Right lobe of liver (tissue), 6 donors: ENCODE measurements at regions not wholly inside any gene's neighbourhood (a gene's known extent, or its start where the extent isn't known, plus 50 kb on each side); places are given as distances from the start of the nearest gene placed in this dataset.

ENCODE experiments used
- ATAC-seq, 4 donors: fragments of 200-7000 bp; cut with Tn5 transposase; one replicate each; pipeline ENCODE4 v1.9.1; 2020; ENCODE audit warnings: mild to moderate bottlenecking in 4 of 4, moderate library complexity in 4 of 4
- DNase-seq, 3 donors: peaks; one replicate each; pipeline ENCODE4 v3.0.0-alpha.2; 2020
- H3K27ac ChIP-seq, 3 donors: fragments of 200-600 bp; one replicate each; pipeline ENCODE4 v1.8.0; 2022
- H3K27me3 ChIP-seq, 2 donors: fragments of 200-600 bp; one replicate each; pipeline ENCODE4 v1.8.0; 2022
- H3K36me3 ChIP-seq, 4 donors: fragments of 200-600 bp; sonication (generic) in 1 of 4; one replicate each; pipeline versions ENCODE4 v1.5.1 to v1.8.0; 2017 to 2022; ENCODE audit warnings: control low read depth in 1 of 4
- H3K4me1 ChIP-seq, 4 donors: fragments of 200-600 bp; sonication (generic) in 1 of 4; one replicate each; pipeline versions ENCODE4 v1.5.1 to v1.8.0; 2017 to 2022; ENCODE audit warnings: control low read depth in 1 of 4
- H3K4me3 ChIP-seq, 3 donors: fragments of 200-600 bp; one replicate each; pipeline ENCODE4 v1.8.0; 2022
- H3K9me3 ChIP-seq, 4 donors: fragments of 200-600 bp; sonication (generic) in 1 of 4; one replicate each; pipeline versions ENCODE4 v1.5.1 to v1.8.0; 2017 to 2022; ENCODE audit warnings: control low read depth in 1 of 4
- POLR2A ChIP-seq: fragments of 450-650 bp; IDR thresholded peaks from one replicate; pipeline ENCODE4 v1.6.1; 2017; ENCODE audit warnings: antibody characterized with exemption, mild to moderate bottlenecking
- WGBS: methylation state at CpG from one replicate; pipeline ENCODE4 v1.1.6; 2018; ENCODE audit warnings: low coverage, low lambda C conversion rate; ENCODE audit not compliant: insufficient coverage; ENCODE audit errors: missing lambda C conversion rate; 5-methylcytosine and 5-hydroxymethylcytosine counted together
- intact Hi-C, 2 donors: fragments of 100-400 bp; cut with DNase I; formaldehyde crosslinking; loops; one replicate each; pipeline versions ENCODE4 v1.11.2 to v1.14.1; 2022
- TF ChIP-seq, protein P1 (sequence below), 4 donors: fragments of 200-600 bp in 3 of 4; fragments of 450-650 bp in 1 of 4; IDR thresholded peaks; one replicate each; pipeline versions ENCODE4 v1.5.1 to v1.8.0; 2016 to 2022; ENCODE audit warnings: antibody characterized with exemption in 4 of 4, mild to moderate bottlenecking in 2 of 4
- donor health status: DM: no; HTN: yes; CAD: no.
- donor health status: DM: no; HTN: no; CAD: no.
- donor health status: DM: no; HTN: no; CAD: no.
- donor health status: DM: no; HTN: yes; CAD: no.
- donor health status: DM: no; HTN: yes; CAD: no.

DNA sequence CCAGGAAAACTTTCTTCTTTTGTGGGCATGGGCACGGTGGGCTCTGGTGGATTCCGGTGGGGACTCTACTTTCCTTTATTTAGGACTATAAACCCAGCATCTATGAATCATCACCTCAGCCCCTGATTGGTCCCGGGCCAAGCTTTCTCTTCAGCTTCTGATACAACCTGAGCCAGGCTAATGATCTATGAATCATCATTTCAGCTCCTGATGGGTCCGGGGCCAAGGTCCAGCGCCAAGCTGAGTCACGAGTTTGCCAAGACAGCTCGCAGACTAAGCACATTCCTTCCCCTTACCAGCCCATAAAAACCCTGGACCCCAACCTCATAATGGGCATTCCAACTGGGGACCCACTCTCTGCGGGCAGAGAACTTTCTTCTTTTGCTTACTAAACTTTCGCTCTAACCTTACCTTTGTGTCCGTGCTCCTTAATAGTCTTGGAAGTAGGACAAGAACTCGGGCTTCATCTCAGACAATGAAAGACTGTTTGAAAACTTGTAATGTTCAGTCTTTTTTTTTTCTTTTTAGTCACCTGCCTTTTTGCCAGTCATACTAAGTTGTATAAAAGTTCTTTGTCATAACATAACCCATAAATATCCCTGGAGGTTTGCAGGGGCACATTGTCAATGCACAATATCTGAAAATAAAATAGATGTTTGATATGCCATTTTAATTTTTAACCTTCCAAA is 904.9 kb upstream of the EPHA5 start:
- no peaks in the 10 kb centered on the region for H3K27me3 ChIP-seq
- WGBS: 54% methylated on average over 6 of the region's 11 CpGs
- TF ChIP-seq, protein P1, sequence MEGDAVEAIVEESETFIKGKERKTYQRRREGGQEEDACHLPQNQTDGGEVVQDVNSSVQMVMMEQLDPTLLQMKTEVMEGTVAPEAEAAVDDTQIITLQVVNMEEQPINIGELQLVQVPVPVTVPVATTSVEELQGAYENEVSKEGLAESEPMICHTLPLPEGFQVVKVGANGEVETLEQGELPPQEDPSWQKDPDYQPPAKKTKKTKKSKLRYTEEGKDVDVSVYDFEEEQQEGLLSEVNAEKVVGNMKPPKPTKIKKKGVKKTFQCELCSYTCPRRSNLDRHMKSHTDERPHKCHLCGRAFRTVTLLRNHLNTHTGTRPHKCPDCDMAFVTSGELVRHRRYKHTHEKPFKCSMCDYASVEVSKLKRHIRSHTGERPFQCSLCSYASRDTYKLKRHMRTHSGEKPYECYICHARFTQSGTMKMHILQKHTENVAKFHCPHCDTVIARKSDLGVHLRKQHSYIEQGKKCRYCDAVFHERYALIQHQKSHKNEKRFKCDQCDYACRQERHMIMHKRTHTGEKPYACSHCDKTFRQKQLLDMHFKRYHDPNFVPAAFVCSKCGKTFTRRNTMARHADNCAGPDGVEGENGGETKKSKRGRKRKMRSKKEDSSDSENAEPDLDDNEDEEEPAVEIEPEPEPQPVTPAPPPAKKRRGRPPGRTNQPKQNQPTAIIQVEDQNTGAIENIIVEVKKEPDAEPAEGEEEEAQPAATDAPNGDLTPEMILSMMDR (IDR thresholded peaks at IDR 0.05): no peak
- no peak for TF ChIP-seq POLR2A
- no peak overlapping the region for H3K27ac ChIP-seq
- intact Hi-C loops: no loop called here
- DNase-seq: peak in 1 of 3 donors; percentile 20
- H3K36me3 ChIP-seq: no peaks in the 10 kb centered on the region
- H3K4me3 ChIP-seq: no peak overlapping the region
- H3K9me3 ChIP-seq: no peaks in the 10 kb centered on the region
- H3K4me1 ChIP-seq: no peaks in the 10 kb centered on the region
- peak in 1 of 4 donors; percentile 38 for ATAC-seq

DNA sequence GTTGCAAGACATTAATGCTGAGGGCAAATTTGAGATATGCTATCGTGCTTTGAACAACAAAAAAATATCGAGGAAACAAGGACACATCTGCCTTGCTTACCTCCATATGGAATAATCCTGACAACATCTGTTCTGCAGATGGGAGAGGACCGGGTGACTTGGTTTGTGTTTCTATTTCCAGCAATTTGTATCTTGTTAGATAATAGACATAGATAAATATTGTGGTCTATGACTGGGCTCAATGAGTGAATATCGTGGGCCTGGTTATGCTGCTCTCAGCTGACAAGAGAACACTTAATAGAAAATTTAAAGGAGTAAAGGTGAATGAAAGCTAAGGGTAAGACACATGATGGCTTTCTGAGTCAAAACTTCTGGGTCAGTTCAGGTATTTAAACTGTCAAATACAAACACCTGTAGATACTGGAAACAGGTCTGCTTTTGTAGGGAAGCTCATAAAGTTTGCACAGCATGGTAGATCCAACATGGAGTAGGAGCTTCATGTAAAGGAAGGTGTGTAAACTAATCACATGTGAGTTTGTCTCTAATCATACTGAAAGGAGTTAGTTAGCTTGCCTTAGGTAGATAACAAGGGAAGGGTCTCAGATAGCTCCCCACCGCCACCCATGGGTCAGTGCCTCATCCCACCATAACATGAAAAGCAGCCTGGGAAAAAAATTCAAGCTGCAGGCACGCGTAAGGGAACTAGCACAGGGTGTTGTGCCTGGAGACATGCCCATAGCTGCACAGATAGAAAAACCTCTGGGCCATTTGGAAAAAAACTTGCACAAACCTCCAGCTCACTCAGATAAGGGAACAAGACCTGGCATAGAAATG is 904.1 kb upstream of the EPHA5 start:
- intact Hi-C loops: no loop called here
- ATAC-seq (no peak), DNase-seq (no peak)
- H3K27me3 ChIP-seq: no peaks in the 10 kb centered on the region
- no peaks in the 10 kb centered on the region for H3K9me3 ChIP-seq
- H3K27ac ChIP-seq: no peak overlapping the region
- no peak overlapping the region for H3K4me3 ChIP-seq
- TF ChIP-seq POLR2A: no peak
- TF ChIP-seq, protein P1 (IDR thresholded peaks at IDR 0.05): no peak
- WGBS: 60% methylated on average over 5 of the region's 7 CpGs
- no peaks in the 10 kb centered on the region for H3K4me1 ChIP-seq
- no peaks in the 10 kb centered on the region for H3K36me3 ChIP-seq

DNA sequence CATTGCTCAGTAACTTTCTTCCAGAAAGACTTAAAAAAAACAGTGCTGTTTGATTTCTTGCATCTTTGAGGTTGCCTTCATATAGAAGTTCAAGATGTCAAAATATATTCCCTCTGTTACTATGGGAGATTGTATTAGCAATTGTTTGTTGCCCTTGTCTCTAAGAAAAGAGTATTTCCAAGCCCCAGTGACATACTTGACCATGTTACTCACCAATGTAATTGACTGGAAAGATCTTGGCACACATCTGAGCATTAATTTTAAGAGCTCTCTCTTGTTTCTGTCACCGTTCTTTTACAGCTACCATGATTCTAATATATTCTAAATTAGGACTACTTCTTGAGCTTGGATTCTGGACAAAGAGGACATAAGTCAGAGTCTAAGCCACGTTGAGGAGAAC is 902.7 kb upstream of the EPHA5 start:
- TF ChIP-seq POLR2A: no peak
- TF ChIP-seq, protein P1 (IDR thresholded peaks at IDR 0.05): no peak
- intact Hi-C loops: no loop called here

DNA sequence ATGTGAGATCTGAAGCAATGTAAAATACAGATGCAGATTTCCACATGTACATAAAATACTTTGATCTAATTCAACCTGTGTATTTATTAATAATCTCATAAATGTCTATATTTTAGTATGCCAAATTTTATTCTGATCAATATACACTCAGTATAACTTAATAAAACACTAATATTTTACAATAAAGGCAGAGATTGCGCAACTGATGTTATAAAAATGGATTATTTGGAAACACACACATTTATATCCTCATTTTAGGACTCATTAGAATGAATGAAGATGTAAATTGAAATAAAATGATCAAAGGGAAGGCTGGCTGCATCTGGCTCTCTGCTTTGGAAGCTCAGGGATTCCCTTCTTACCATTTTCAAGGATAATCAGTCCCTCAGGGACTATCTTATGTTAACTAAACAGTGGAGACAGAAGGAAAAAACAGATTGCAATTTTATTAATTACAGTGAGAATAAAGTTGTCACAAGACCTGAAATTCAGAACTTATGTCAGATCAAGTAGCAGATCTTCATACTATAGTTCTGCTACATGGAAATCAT is 900.9 kb upstream of the EPHA5 start:
- Histone ChIP-seq H3K27me3 (no peaks in the 10 kb centered on the region), H3K4me1 (no peaks in the 10 kb centered on the region), H3K27ac (no peak overlapping the region), H3K4me3 (no peak overlapping the region), H3K36me3 (no peaks in the 10 kb centered on the region), H3K9me3 (no peaks in the 10 kb centered on the region)
- DNase-seq: no peak
- no peak for TF ChIP-seq POLR2A
- TF ChIP-seq, protein P1 (IDR thresholded peaks at IDR 0.05): no peak
- 47% methylated on average over 1 of the region's 1 CpG for WGBS
- intact Hi-C loops: no loop called here
- no peak for ATAC-seq

More for the DNA sequence above, 902.7 kb upstream of the EPHA5 start:
- H3K4me1 ChIP-seq: no peaks in the 10 kb centered on the region
- no peaks in the 10 kb centered on the region for H3K27me3 ChIP-seq
- H3K27ac ChIP-seq: no peak overlapping the region
- no peak overlapping the region for H3K4me3 ChIP-seq
- DNase-seq: no peak
- H3K9me3 ChIP-seq: no peaks in the 10 kb centered on the region
- WGBS: 25% methylated on average over 2 of the region's 2 CpGs
- ATAC-seq: no peak
- no peaks in the 10 kb centered on the region for H3K36me3 ChIP-seq
